ENCODE measurements at regions not wholly inside any gene's neighbourhood (a gene's known extent, or its start where the extent isn't known, plus 50 kb on each side); places are given as distances from the start of the nearest gene placed in this dataset.

GRCh38 chr5:2579126-2579525 lies 172.4 kb downstream of the IRX2 start:
- no peak for DNase-seq
- Histone ChIP-seq H3K4me1 (peaks cover 0 to 2% (median 0%) of the 10 kb centered on the region in 3 donors), H3K4me3 (no peak overlapping the region), H3K36me3 (no peaks in the 10 kb centered on the region), H3K27ac (no peak overlapping the region), H3K9me3 (no peaks in the 10 kb centered on the region), H3K27me3 (peaks cover 0 to 4% (median 0%) of the 10 kb centered on the region in 4 donors)
- no peak for ATAC-seq
- FAIRE-seq: no peak
- no peak for TF ChIP-seq CTCF (IDR thresholded peaks at IDR 0.05)
- intact Hi-C loops (cut with DNase I): no loop called here
- WGBS, 2 donors: 31 to 44% methylated on average over 5 of the region's 5 CpGs

DNA sequence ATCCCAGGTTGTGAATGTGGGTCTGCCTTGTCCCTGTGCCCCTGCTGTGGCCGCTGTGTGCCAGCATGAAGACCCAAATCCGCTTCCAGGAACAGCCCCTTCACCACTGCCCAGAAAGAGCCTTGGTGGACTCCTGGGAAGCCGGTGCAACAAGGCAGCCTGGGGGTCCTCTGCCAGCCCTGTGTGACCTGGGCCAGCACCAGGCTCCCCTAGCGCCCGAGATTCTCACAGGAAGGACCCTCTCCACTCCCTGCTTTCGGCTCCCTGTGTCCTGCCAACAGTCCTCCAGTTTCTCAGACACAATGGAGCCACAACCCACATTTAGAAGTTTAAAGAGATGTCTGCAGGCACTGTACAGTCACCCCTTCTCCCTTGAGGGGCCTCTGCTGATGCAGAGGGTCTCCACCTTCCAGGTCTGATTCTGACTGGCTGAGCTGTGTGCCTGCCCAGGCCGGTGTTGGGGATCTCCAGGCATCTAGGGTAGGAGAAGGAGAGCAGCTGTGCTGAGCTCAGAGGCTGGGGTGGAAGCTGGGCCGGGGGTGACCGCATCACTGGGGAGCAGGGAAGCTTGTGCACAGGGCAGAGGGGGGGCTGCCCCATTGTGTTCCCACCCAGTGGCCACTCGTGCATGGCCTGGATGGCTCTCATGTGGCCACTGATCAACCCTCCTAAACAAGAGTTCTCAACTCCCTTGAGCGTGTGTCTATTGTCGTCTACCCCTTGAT lies 174.0 kb downstream of the IRX2 start:
- intact Hi-C loops (cut with DNase I): no loop called here
- FAIRE-seq (no peak), DNase-seq (no peak), ATAC-seq (no peak)
- 80 to 85% methylated on average over 12 of the region's 12 CpGs for WGBS, 2 donors
- H3K36me3 ChIP-seq: no peaks in the 10 kb centered on the region
- no peak for TF ChIP-seq CTCF (IDR thresholded peaks at IDR 0.05)
- H3K27me3 ChIP-seq: no peaks in the 10 kb centered on the region
- no peak overlapping the region for H3K4me3 ChIP-seq
- peaks cover 0 to 6% (median 4%) of the 10 kb centered on the region in 3 donors for H3K4me1 ChIP-seq
- H3K9me3 ChIP-seq: no peaks in the 10 kb centered on the region
- no peak overlapping the region for H3K27ac ChIP-seq

GRCh38 chr5:2576823-2577222 lies 174.7 kb downstream of the IRX2 start:
- ATAC-seq (no peak), DNase-seq (no peak), FAIRE-seq (no peak)
- Histone ChIP-seq H3K4me3 (no peak overlapping the region), H3K27ac (no peak overlapping the region), H3K9me3 (no peaks in the 10 kb centered on the region), H3K27me3 (no peaks in the 10 kb centered on the region), H3K36me3 (no peaks in the 10 kb centered on the region), H3K4me1 (peaks cover 0 to 6% (median 4%) of the 10 kb centered on the region in 3 donors)
- intact Hi-C loops (cut with DNase I): no loop called here
- TF ChIP-seq CTCF (IDR thresholded peaks at IDR 0.05): no peak
- WGBS, 2 donors: 60 to 65% methylated on average over 11 of the region's 11 CpGs

- WGBS, 2 donors: 68 to 81% methylated on average over 1 of the region's 1 CpG
- H3K27me3 ChIP-seq: no peaks in the 10 kb centered on the region
- H3K4me3 ChIP-seq: no peak overlapping the region
- H3K36me3 ChIP-seq: no peaks in the 10 kb centered on the region
- no peak for ATAC-seq
- peaks cover 0 to 6% (median 4%) of the 10 kb centered on the region in 3 donors for H3K4me1 ChIP-seq
- intact Hi-C loops (cut with DNase I): no loop called here
- DNase-seq: no peak
- FAIRE-seq: no peak
- TF ChIP-seq CTCF (IDR thresholded peaks at IDR 0.05): no peak
- no peak overlapping the region for H3K27ac ChIP-seq
- no peaks in the 10 kb centered on the region for H3K9me3 ChIP-seq
Measured at GRCh38 chr5:2575871-2576270, 175.6 kb downstream of the IRX2 start.

- Histone ChIP-seq H3K4me1 (peaks cover 0 to 6% (median 4%) of the 10 kb centered on the region in 3 donors), H3K27me3 (no peaks in the 10 kb centered on the region), H3K4me3 (no peak overlapping the region), H3K36me3 (no peaks in the 10 kb centered on the region), H3K27ac (no peak overlapping the region), H3K9me3 (no peaks in the 10 kb centered on the region)
- FAIRE-seq (no peak), ATAC-seq (no peak), DNase-seq (no peak)
- no peak for TF ChIP-seq CTCF (IDR thresholded peaks at IDR 0.05)
- 56 to 65% methylated on average over 3 of the region's 3 CpGs for WGBS, 2 donors
- intact Hi-C loops (cut with DNase I): no loop called here
Measured at GRCh38 chr5:2575292-2575691, 176.2 kb downstream of the IRX2 start.
